ENCODE measurements at regions not wholly inside any gene's neighbourhood (a gene's known extent, or its start where the extent isn't known, plus 50 kb on each side); places are given as distances from the start of the nearest gene placed in this dataset.

DNA sequence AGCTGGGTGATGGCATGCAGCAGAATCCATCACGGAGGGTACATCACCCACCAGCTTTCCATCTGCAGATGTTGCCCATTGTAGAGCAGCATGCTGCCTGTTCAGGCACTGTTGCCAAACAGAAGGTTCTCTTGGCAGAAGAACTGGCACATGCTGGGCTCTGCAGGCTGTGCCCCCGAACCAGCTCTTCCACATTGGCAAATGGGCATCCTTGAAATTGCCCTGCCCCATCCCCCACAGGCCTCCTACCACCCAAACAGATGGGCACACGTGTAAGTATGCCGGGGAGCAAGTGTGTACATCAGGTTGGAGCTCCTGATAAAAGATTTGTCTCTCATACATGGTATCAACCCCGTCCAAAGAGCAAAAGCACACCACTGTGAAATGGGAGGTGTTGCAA, 220.3 kb upstream of the TAS2R1 start (continued):
- no peak for TF ChIP-seq CTCF (IDR thresholded peaks at IDR 0.05; ENCODE audit: poor library complexity, severe bottlenecking)

DNA sequence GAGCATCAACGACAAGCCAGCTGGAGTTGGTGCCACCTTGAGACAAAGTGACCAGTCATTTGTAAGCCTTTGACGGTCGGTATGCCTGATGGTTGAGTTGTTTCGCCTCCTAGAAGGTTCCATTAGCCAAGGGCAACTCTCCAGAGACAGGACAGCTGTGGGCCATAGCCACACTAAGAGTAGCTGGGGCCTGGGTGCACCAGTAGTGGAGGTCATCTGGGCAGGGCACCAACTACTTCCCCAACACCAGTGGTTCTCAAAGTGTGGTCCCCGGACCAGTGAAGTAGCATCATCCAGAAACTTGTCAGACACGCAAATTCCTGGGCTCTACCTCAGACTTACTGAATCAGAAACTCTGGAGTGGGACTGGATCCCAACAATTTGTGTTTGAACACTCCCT, 217.5 kb upstream of the TAS2R1 start:
- Histone ChIP-seq H3K27me3 (ENCODE audit: insufficient read depth, low read depth, low read length) (no peaks in the 10 kb centered on the region), H2AFZ (ENCODE audit: low read depth, low read length) (no peak overlapping the region), H3K79me2 (replicated peaks; ENCODE audit: insufficient read depth, low read length) (no peaks in the 10 kb centered on the region), H3K9me2 (ENCODE audit: insufficient read depth, low read length) (no peaks in the 10 kb centered on the region), H3K4me3 (ENCODE audit: low read length) (no peak overlapping the region), H3F3A (ENCODE audit: insufficient read depth, low read length, poor library complexity, severe bottlenecking) (no peaks in the 10 kb centered on the region), H3K27ac (ENCODE audit: low read length) (no peak overlapping the region), H3K4me2 (ENCODE audit: low read length) (no peak overlapping the region), H4K20me1 (ENCODE audit: insufficient read depth) (no peaks in the 10 kb centered on the region), H3K9ac (ENCODE audit: low read length) (no peak overlapping the region), H3K9me3 (ENCODE audit: low read length) (no peaks in the 10 kb centered on the region), H3K36me3 (ENCODE audit: insufficient read depth, low read length) (no peaks in the 10 kb centered on the region)
- no peak for TF ChIP-seq RAD21 (conservative IDR thresholded peaks at IDR 0.05)
- no peak for TF ChIP-seq SMC3 (conservative IDR thresholded peaks at IDR 0.05; ENCODE audit: poor library complexity)
- TF ChIP-seq CTCF (IDR thresholded peaks at IDR 0.05; ENCODE audit: poor library complexity, severe bottlenecking), result no peak
- no peak for TF ChIP-seq POLR2AphosphoS5 (IDR thresholded peaks at IDR 0.05)
- no peak for TF ChIP-seq MXI1 (conservative IDR thresholded peaks at IDR 0.05; ENCODE audit: poor library complexity, severe bottlenecking)
- no peak for TF ChIP-seq EZH2 (IDR thresholded peaks at IDR 0.05; ENCODE audit: borderline replicate concordance, insufficient read depth, low read length, poor library complexity, severe bottlenecking)
- TF ChIP-seq REST (IDR thresholded peaks at IDR 0.05; ENCODE audit: borderline replicate concordance), result no peak
- no peak for TF ChIP-seq TAF1 (IDR thresholded peaks at IDR 0.05; ENCODE audit: low read depth)
- TF ChIP-seq EP300 (conservative IDR thresholded peaks at IDR 0.05; ENCODE audit: poor library complexity, severe bottlenecking), result no peak

DNA sequence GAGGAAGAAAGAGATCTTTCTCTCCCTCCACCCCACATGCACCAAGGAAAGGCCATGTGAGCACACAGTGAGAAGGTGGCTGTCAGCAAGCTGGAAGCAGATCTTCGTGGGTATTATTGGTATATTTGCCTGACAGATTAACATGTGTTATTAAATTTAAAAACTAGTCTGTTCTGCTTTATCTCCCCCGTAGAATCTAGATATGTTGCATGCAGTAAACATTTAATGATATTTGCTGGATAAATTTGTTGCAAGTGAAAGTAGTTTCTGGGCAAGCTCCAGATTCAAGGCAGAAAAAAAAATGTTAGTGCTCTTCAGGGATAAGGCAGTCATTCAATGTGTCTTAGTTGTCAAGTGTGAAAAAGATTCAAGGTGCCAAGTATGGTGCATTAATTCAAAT, 215.0 kb upstream of the TAS2R1 start:
- Histone ChIP-seq H3K9me3 (ENCODE audit: low read length) (no peaks in the 10 kb centered on the region), H4K20me1 (ENCODE audit: insufficient read depth) (no peaks in the 10 kb centered on the region), H3K9me2 (ENCODE audit: insufficient read depth, low read length) (no peaks in the 10 kb centered on the region), H3K27me3 (ENCODE audit: insufficient read depth, low read depth, low read length) (no peaks in the 10 kb centered on the region), H2AFZ (ENCODE audit: low read depth, low read length) (no peak overlapping the region), H3K36me3 (ENCODE audit: insufficient read depth, low read length) (no peaks in the 10 kb centered on the region), H3K9ac (ENCODE audit: low read length) (no peak overlapping the region), H3K27ac (ENCODE audit: low read length) (no peak overlapping the region), H3F3A (ENCODE audit: insufficient read depth, low read length, poor library complexity, severe bottlenecking) (no peaks in the 10 kb centered on the region), H3K4me2 (ENCODE audit: low read length) (no peak overlapping the region), H3K4me3 (ENCODE audit: low read length) (no peak overlapping the region), H3K79me2 (replicated peaks; ENCODE audit: insufficient read depth, low read length) (no peaks in the 10 kb centered on the region)
- TF ChIP-seq POLR2AphosphoS5 (IDR thresholded peaks at IDR 0.05) (no peak), SMC3 (conservative IDR thresholded peaks at IDR 0.05; ENCODE audit: poor library complexity) (no peak), EP300 (conservative IDR thresholded peaks at IDR 0.05; ENCODE audit: poor library complexity, severe bottlenecking) (no peak), TAF1 (IDR thresholded peaks at IDR 0.05; ENCODE audit: low read depth) (no peak), REST (IDR thresholded peaks at IDR 0.05; ENCODE audit: borderline replicate concordance) (no peak), CTCF (IDR thresholded peaks at IDR 0.05; ENCODE audit: poor library complexity, severe bottlenecking) (no peak), MXI1 (conservative IDR thresholded peaks at IDR 0.05; ENCODE audit: poor library complexity, severe bottlenecking) (no peak), RAD21 (conservative IDR thresholded peaks at IDR 0.05) (no peak), EZH2 (IDR thresholded peaks at IDR 0.05; ENCODE audit: borderline replicate concordance, insufficient read depth, low read length, poor library complexity, severe bottlenecking) (no peak)

Data from neural cell (in vitro differentiated cells).